ENCODE measurements at regions not wholly inside any gene's neighbourhood (a gene's known extent, or its start where the extent isn't known, plus 50 kb on each side); places are given as distances from the start of the nearest gene placed in this dataset.

- Histone ChIP-seq H3K56ac (ENCODE audit: insufficient read length, low read depth, low read length) (no peak overlapping the region), H2BK120ac (ENCODE audit: low read depth, low read length, poor library complexity, severe bottlenecking) (no peak overlapping the region), H2BK5ac (ENCODE audit: insufficient read length, low read length) (no peak overlapping the region), H3K79me1 (ENCODE audit: insufficient read depth, low read depth, low read length, poor library complexity, severe bottlenecking) (no peaks in the 10 kb centered on the region), H4K91ac (ENCODE audit: insufficient read length, low read depth, low read length) (no peak overlapping the region), H3T11ph (ENCODE audit: low read length) (no peak overlapping the region), H3K18ac (ENCODE audit: insufficient read length, low read depth, low read length) (no peak overlapping the region), H2AK5ac (ENCODE audit: insufficient read length, low read length) (no peak overlapping the region), H3K9me3 (ENCODE audit: control insufficient read depth, low read depth, low read length) (peaks cover 7% of the 10 kb centered on the region), H2BK12ac (ENCODE audit: insufficient read length, low read depth, low read length) (no peak overlapping the region), H2BK20ac (ENCODE audit: low read depth, low read length, poor library complexity, severe bottlenecking) (no peak overlapping the region), H3K4ac (ENCODE audit: low read depth, low read length) (no peak overlapping the region), H2BK15ac (ENCODE audit: low read depth, low read length) (no peak overlapping the region), H3K79me2 (ENCODE audit: insufficient read depth, low read length) (no peaks in the 10 kb centered on the region), H4K20me1 (ENCODE audit: control insufficient read depth, insufficient read depth, insufficient read length) (no peaks in the 10 kb centered on the region), H4K5ac (ENCODE audit: insufficient read length, low read depth, low read length) (no peak overlapping the region), H3K27ac (ENCODE audit: insufficient read length, low read depth, low read length) (no peak overlapping the region), H2AFZ (ENCODE audit: low read length) (no peak overlapping the region), H3K9ac (ENCODE audit: extremely low read depth, insufficient read length, low read length) (no peak overlapping the region), H3K23me2 (ENCODE audit: insufficient read length, low read depth, low read length, poor library complexity, severe bottlenecking) (no peaks in the 10 kb centered on the region), H3K4me2 (ENCODE audit: insufficient read depth, insufficient read length, low read length) (no peak overlapping the region), H3K14ac (ENCODE audit: insufficient read depth, low read length) (no peak overlapping the region), H3K4me1 (ENCODE audit: insufficient read depth, low read length) (peaks cover 2% of the 10 kb centered on the region; the same call in 1 of the 2 replicates), H4K8ac (replicated peaks; ENCODE audit: insufficient read length, low read depth, low read length) (no peak overlapping the region), H3K23ac (ENCODE audit: insufficient read length, low read depth, low read length) (no peak overlapping the region), H3K27me3 (ENCODE audit: insufficient read depth, low read length) (no peaks in the 10 kb centered on the region)
- H3K4me1 Mint-ChIP-seq: peaks cover 5 to 11% of the 10 kb centered on the region in 2 experiments; a peak in 2 of 4 replicates
- peaks cover 5 to 22% (median 11%) of the 10 kb centered on the region in 3 experiments; a peak in 6 of 7 replicates for H3K36me3 Mint-ChIP-seq (ENCODE audit: insufficient read depth in 1 of 3, low read depth in 3 of 3)
- H3K9me3 Mint-ChIP-seq: peaks cover 24% of the 10 kb centered on the region in 2 experiments
- H3K27ac Mint-ChIP-seq: no peak overlapping the region
- no CpG with 5 or more reads among the region's 3 CpGs for WGBS (ENCODE audit: extremely low coverage, insufficient read length, low lambda C conversion rate)
- no peak for DNase-seq
- no peak for TF ChIP-seq CTCF (conservative IDR thresholded peaks at IDR 0.05)
- H3K4me3 Mint-ChIP-seq: no peak overlapping the region
- H3K27me3 Mint-ChIP-seq (ENCODE audit: low read depth): no peaks in the 10 kb centered on the region
Measured at GRCh38 chr5:110288766-110289511, 437.5 kb downstream of the TMEM232 start.

Measured in H9 (cell line).